HG03460 (cell line): ENCODE measurements at regions not wholly inside any gene's neighbourhood (a gene's known extent, or its start where the extent isn't known, plus 50 kb on each side); places are given as distances from the start of the nearest gene placed in this dataset.

Experiments
- ATAC-seq: cut with Tn5 transposase; IDR thresholded peaks from one replicate; pipeline ENCODE4 v1.9.1; 2021; ENCODE audit not compliant: unreplicated experiment

GRCh38 chr4:140281828-140282552, 91.5 kb upstream of the SCOC start:
- ATAC-seq = no peak

- no peak for ATAC-seq
Observed at GRCh38 chr4:140277576-140277975, 95.9 kb upstream of the SCOC start.

DNA sequence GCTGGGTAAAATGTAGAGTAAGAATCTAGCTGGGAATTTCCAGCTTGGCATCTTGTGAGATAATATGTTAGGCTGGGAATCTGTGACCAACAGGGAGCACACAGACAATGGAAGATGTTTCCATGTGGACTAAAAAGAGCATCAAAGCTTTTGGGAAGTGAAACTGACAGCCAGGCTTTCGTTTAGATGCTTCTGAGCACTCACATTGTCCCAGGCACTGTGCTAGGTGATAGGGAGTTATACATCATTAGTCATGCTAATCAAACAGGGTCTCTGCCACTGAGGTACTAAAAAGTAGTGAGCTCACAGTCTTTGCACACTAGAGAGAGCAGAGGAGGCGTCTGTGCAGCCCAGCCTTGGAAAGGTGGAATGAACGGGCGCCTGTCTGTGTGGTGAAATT, 101.9 kb upstream of the SCOC start:
- ATAC-seq = no peak

- ATAC-seq = no peak
Observed at GRCh38 chr4:140269369-140269768, 104.1 kb upstream of the SCOC start.

DNA sequence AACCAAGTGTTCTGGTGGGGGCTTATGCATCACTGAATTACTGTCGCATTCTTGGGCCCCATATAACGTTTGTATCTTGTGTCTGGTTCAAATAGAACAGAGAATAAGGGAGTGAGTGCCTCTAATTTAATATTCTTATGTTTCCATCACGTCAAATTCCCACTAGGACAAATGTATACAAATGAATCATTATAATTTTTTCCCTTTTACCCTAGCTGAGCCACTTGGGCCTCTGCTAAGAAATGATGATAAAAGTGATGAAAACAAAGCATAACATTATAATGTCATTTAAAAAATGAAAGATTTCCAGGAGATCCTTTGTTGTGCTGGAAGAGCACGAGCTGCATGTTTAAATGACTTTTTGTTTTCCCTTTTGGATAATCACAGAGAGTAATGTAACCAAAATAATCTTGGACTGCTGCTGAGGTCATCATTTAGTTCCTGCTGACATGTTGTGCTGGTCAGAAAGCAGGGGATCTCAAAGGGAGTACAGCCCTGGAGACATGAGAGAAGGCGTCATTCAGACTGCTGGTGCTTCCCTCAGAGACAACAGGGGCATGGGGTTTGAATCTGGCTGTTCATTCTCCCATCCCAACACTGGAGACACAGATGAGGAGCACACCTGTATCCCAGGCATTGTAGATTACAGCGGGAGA, 105.1 kb upstream of the SCOC start:
- ATAC-seq = no peak

GRCh38 chr4:140267576-140267975, 105.9 kb upstream of the SCOC start:
- ATAC-seq = no peak

- no peak for ATAC-seq
Observed at GRCh38 chr4:140266958-140267568, 106.4 kb upstream of the SCOC start.

GRCh38 chr4:140260227-140260626, 106.2 kb upstream of the MAML3 start:
- ATAC-seq = no peak

- ATAC-seq = no peak
Observed at GRCh38 chr4:140258476-140258875, 104.5 kb upstream of the MAML3 start.

- no peak for ATAC-seq
Observed at GRCh38 chr4:140257461-140258305, 103.7 kb upstream of the MAML3 start.

DNA sequence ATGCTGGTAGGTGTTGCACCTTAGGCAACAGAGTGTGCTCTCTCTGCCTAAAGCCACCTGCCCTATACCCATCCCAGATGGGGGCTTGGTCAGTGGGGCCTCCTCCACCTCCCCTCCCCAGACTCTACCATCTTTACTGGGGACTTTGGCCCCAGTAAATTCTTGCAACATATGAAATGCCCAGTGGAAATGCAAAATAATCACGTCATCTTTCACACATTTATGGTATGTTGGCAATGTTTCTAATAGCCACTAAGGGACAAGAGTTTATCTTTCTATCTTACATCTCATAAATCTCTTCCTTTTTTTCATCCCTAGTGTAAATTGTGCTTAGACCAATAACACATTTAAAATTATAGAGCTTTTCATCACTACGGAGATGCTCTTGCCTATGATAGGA, 103.0 kb upstream of the MAML3 start:
- ATAC-seq = no peak

- no peak for ATAC-seq
Observed at GRCh38 chr4:140256335-140256734, 102.4 kb upstream of the MAML3 start.

- no peak for ATAC-seq
Observed at GRCh38 chr4:140255927-140256326, 101.9 kb upstream of the MAML3 start.

- no peak for ATAC-seq
Observed at GRCh38 chr4:140255467-140255866, 101.5 kb upstream of the MAML3 start.

DNA sequence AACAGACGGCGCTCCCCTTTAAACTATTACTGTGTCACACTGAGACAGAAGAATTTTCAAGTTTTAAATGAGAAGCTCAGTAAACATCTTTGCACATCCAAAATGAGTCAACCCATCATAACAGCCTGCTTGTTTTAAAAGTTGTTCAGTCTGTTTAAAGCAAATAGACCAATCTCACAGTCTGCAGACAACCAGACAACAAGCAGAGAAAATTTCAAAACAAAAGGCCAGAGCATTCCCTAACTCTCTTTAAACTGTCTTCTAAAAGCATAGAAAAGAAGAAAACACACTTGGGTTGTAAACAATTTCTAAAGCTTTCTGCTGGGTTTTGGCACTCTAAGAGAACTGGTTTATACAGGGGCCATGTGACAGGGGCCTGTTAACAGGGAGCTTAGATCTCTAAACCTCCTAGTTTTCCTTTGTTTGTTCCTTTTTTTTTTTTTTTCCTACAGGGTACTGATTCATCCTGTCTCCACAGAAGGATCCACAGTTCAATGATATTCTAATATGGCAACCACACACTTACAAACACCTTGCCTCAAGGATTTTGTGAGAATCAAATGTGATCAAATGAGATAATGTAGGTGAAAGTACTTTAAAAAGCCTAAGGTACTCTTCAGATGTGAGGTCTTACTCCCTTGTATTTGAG, 100.8 kb upstream of the MAML3 start:
- no peak for ATAC-seq

DNA sequence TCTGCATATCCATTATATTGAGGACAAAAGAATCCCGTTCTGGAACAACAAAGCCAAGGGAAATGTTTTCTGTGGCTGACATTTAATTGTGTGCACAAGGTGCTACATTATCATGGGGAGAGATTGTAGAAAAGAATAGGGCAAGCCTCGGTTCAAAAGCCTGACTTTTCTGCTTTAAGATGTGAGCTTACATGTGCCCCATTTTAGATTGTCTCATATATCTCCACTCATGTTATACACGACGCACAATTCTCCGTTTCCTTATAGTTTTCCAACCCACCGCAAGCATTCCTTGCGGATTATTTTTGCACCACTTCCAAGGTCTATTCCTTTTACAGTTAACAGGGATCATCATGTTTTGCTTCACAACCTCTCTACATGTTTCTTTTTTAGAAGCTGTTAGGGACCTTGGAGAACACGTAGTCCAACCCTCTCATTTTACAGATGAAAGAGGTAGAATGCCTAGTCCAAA, 99.6 kb upstream of the MAML3 start:
- ATAC-seq = no peak

DNA sequence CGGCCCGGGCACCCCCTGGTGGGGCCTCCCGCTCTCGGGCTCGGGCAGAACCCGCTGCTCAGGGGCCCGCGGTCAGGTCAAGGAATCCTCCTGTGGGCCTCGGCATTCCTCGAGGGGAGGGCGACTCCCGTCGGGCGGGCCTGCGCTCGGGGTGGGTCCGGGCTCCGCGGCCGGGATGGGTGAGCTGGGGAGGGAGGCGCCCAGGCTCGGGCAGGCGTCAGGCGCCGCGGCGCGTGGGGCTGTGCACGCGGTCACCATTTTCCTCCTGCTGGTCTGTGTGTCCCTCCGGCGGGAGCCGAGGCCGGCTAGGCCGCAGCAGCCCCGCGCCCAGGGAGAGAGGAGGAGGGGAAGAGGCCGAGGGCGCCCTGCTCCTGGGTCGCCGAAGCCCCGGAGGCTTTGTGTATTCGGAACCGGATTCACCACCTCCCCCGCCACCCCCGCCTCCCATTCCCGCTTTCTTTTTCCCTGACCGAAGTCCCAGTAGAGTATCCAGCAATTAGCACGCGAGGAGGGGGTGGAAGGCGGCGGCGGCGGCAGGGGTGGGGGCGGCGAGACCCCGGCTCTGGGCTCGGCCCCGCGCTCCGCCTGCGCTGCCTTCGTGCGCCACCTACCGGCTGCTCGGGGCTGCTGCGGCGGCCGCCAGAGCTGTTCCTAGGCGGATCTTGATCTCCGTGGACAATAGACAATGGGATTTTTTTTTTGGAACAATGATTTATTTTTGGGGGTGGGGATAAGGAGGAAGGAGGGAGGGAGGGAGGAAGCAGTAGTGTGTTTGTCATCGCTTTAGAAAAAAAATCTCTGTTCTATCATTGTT, 99.0 kb upstream of the MAML3 start:
- ATAC-seq = no peak

DNA sequence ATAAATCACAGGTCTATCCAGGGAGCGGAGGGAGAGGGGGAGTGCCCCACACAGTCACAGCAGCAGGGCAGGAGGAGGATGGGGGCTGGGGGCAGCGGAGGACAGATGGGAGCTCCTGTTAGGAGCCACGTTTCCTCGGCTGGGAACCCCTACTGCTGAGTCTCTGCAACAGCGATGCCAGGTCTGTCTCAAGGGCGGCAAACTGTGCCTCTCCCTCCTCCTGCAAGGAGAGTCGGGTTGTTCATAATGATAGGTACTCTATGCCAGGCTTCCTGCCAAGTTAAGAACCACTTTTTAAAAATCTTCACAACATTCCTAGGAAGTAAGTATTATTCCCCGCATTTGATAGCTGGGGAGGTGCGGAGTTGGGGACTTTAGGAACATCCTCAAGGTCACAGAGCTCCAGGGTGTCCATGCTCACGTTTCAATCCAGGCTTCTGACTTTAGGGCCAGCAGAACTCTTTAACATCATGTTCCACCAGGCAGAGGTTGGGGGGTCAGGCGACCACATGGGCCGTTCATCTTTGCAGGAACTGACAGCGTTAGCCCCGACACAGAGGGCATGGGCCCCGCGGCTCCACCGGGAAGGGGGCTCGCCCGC, 98.3 kb upstream of the MAML3 start:
- no peak for ATAC-seq

- no peak for ATAC-seq
Observed at GRCh38 chr4:140251571-140251970, 97.6 kb upstream of the MAML3 start.
